GM12878 (cell line): ENCODE measurements at regions not wholly inside any gene's neighbourhood (a gene's known extent, or its start where the extent isn't known, plus 50 kb on each side); places are given as distances from the start of the nearest gene placed in this dataset.

Experiments used
- ATAC-seq: fragments of 200-7000 bp; cut with Tn5 transposase; 3 replicates; pipeline ENCODE4 v1.9.1; 2020; ENCODE audit warnings: mild to moderate bottlenecking, moderate library complexity
- BruUV-seq: library from RNA; stranded (reverse); fragments of 400-500 nt; replicated peaks from 2 replicates; lab custom pipeline; 2021; lab: Mats Ljungman, UMichigan
- CTCF ChIA-PET: fragments of 300-600 bp; sonication (Branson Sonifier 250); formaldehyde crosslinking; extraction: SDS; loops from one replicate; lab custom pipeline; 2021; ENCODE audit warnings: inconsistent platforms; lab: Yijun Ruan, JAX
- POLR2A ChIA-PET: fragments of 350-600 bp; formaldehyde crosslinking; extraction: SDS; loops from one replicate; lab custom pipeline; 2021; ENCODE audit warnings: inconsistent platforms; lab: Charles Lee
- RAD21 ChIA-PET: fragments of 300-600 bp; sonication (Branson Sonifier 250); formaldehyde crosslinking; loops from one replicate; lab custom pipeline; 2023; ENCODE audit warnings: antibody characterized with exemption; ENCODE audit not compliant: unreplicated experiment; lab: Charles Lee
- SMC1A ChIA-PET: fragments of 300-600 bp; sonication (Branson Sonifier 250); formaldehyde crosslinking; loops from one replicate; lab custom pipeline; 2023; ENCODE audit not compliant: unreplicated experiment, uncharacterized antibody; lab: Charles Lee
- DNase-seq: peaks from one replicate; pipeline ENCODE4 v3.0.0-alpha.2; 2011; ENCODE audit warnings: low read depth, low spot score
- FAIRE-seq: peaks from 3 replicates; lab custom pipeline; 2011; peaks lifted over from hg19 to GRCh38; lab: Jason Lieb, UNC
- H2AFZ ChIP-seq: 2 replicates; pipeline ENCODE4 v1.6.0; 2011; ENCODE audit warnings: low read depth, low read length, control low read depth; ENCODE audit not compliant: control insufficient read depth
- H3K27ac ChIP-seq: 2 replicates; pipeline ENCODE4 v1.5.1; 2011; ENCODE audit warnings: control low read depth; ENCODE audit not compliant: control insufficient read depth, insufficient read depth
- H3K27me3 ChIP-seq, 2 experiments: replicated peaks in 1 of 2; 2 replicates each; pipeline versions ENCODE4 v1.6.0 to v1.6.1; 2011; ENCODE audit warnings: low read length in 1 of 2; ENCODE audit not compliant: control insufficient read depth in 2 of 2, insufficient read depth in 2 of 2
- H3K36me3 ChIP-seq, 2 experiments: 2 replicates each; pipeline ENCODE4 v1.5.1; 2011; ENCODE audit warnings: low read length in 1 of 2; ENCODE audit not compliant: control insufficient read depth in 2 of 2, insufficient read depth in 2 of 2
- H3K4me1 ChIP-seq: 2 replicates; pipeline ENCODE4 v1.6.1; 2011; ENCODE audit warnings: mild to moderate bottlenecking, low read length, moderate library complexity, mixed read lengths; ENCODE audit not compliant: control insufficient read depth, insufficient read depth
- H3K4me2 ChIP-seq: 2 replicates; pipeline ENCODE4 v1.6.0; 2011; ENCODE audit warnings: control low read depth; ENCODE audit not compliant: control insufficient read depth, insufficient read depth
- H3K4me3 ChIP-seq: fragments of 200-600 bp; sonication (generic); 2 replicates; pipeline ENCODE4 v1.5.1; 2016
- H3K79me2 ChIP-seq: 2 replicates; pipeline ENCODE4 v1.6.0; 2011; ENCODE audit warnings: low read length; ENCODE audit not compliant: control insufficient read depth, insufficient read depth
- H3K9ac ChIP-seq: 2 replicates; pipeline ENCODE4 v1.8.0; 2011; ENCODE audit warnings: low read length, control low read depth, mixed read lengths; ENCODE audit not compliant: control insufficient read depth, insufficient read depth
- H3K9me3 ChIP-seq: replicated peaks from 3 replicates; pipeline ENCODE4 v1.5.1; 2011; ENCODE audit warnings: mild to moderate bottlenecking, low read length; ENCODE audit not compliant: control insufficient read depth, insufficient read depth
- H4K20me1 ChIP-seq: 2 replicates; pipeline ENCODE4 v1.6.0; 2011; ENCODE audit not compliant: control insufficient read depth, insufficient read depth
- BCL3 ChIP-seq: IDR thresholded peaks from 2 replicates; pipeline ENCODE4 v1.6.1; 2011; ENCODE audit warnings: borderline replicate concordance, low read depth, mild to moderate bottlenecking, moderate library complexity, low read length; ENCODE audit not compliant: insufficient read depth, poor library complexity, severe bottlenecking
- MLLT1 ChIP-seq: fragments of 450-650 bp; IDR thresholded peaks from 2 replicates; pipeline ENCODE4 v1.6.1; 2016; ENCODE audit warnings: mild to moderate bottlenecking
- WGBS: methylation state at CpG from one replicate; pipeline ENCODE4 v1.1.6; 2016; ENCODE audit warnings: low lambda C conversion rate; ENCODE audit not compliant: insufficient replicate concordance, insufficient coverage; ENCODE audit errors: missing lambda C conversion rate; 5-methylcytosine and 5-hydroxymethylcytosine counted together
- in situ Hi-C: fragments of 300-500 bp; cut with MboI; formaldehyde crosslinking; loops from 9 replicates; pipeline ENCODE4 v1.14.3; 2018; ENCODE audit warnings: mixed read lengths
- intact Hi-C: fragments of 100-400 bp; cut with micrococcal nuclease; formaldehyde crosslinking; loops from one replicate; pipeline ENCODE4 v1.14.2; 2022; ENCODE audit not compliant: unreplicated experiment

GRCh38 chr3:1962396-1963088 lies 136.1 kb upstream of the CNTN4 start (continued):
- TF ChIP-seq MLLT1 = no peak

- intact Hi-C loops = no loop called here
- Histone ChIP-seq H3K36me3 (no peaks in the 10 kb centered on the region), H3K4me2 (no peak overlapping the region), H3K9ac (no peak overlapping the region), H2AFZ (no peak overlapping the region), H4K20me1 (no peaks in the 10 kb centered on the region), H3K4me3 (no peak overlapping the region), H3K4me1 (no peaks in the 10 kb centered on the region), H3K79me2 (no peaks in the 10 kb centered on the region), H3K27me3 (no peaks in the 10 kb centered on the region), H3K9me3 (no peaks in the 10 kb centered on the region), H3K27ac (no peak overlapping the region)
- FAIRE-seq (no peak), DNase-seq (no peak), ATAC-seq (no peak)
- no peak for TF ChIP-seq BCL3
- in situ Hi-C loops = no loop called here
- RAD21 ChIA-PET = no interaction called here
- SMC1A ChIA-PET = interaction anchor here (1.3 kb wide), 1 partner anchor 15 kb away, joined by 3 read pairs; no protein-coding TSS in a partner anchor
- CTCF ChIA-PET = interaction anchor here (1.2 kb wide), 1 partner anchor 78 kb away, joined by 3 read pairs; no protein-coding TSS in a partner anchor
- no TSS peak for BruUV-seq
- POLR2A ChIA-PET = interaction anchor here (0.7 kb wide), 1 partner anchor 1104 kb away, joined by 9 read pairs; no protein-coding TSS in a partner anchor
- WGBS = 27% methylated on average over 3 of the region's 3 CpGs
Measured at GRCh38 chr3:1963896-1964295, 134.8 kb upstream of the CNTN4 start.
